HG03135 (cell line): ENCODE measurements at regions not wholly inside any gene's neighbourhood (a gene's known extent, or its start where the extent isn't known, plus 50 kb on each side); places are given as distances from the start of the nearest gene placed in this dataset.
"Not testable (repeated sequence)": the region's sequence is repeated elsewhere in the genome, so short reads cannot be mapped to it uniquely, and the experiment has no call there.

ENCODE experiments used
- ATAC-seq: cut with Tn5 transposase; IDR thresholded peaks from one replicate; pipeline ENCODE4 v1.9.1; 2021; ENCODE audit warnings: mild to moderate bottlenecking, moderate library complexity; ENCODE audit not compliant: unreplicated experiment

- peak; percentile 80 for ATAC-seq
These were observed 159.4 kb downstream of the POTEB start for GRCh38 chr15:21718108-21718507.

GRCh38 chr15:21717661-21718060 lies 159.9 kb downstream of the POTEB start:
- peak; percentile 36 for ATAC-seq

GRCh38 chr15:21705480-21705879 lies 172.1 kb downstream of the POTEB start:
- ATAC-seq: peak; percentile 96

DNA sequence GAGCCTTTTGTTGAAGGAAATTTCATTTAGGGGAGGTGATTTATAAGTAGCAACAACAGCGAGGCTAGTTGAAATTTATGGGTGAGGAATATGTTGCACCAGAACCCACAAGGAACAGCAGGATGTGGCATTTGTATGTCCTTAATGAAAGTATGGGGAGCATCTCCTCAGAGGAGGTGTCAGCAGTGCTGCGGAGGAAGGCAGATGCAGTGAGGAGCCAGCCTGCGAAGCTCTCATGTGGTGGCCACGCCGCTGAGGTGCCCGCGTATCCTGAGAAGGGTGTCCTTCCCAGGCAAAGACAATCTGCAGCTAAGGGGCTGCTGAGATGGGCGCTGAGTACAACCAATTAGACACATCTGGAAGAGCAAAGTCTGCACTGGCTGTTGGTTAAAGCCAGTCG lies 178.9 kb downstream of the POTEB start:
- not testable (repeated sequence) for ATAC-seq

GRCh38 chr15:21695089-21695488 lies 182.4 kb downstream of the POTEB start:
- ATAC-seq: not testable (repeated sequence)

GRCh38 chr15:21692471-21693102 lies 184.9 kb downstream of the POTEB start:
- peak; percentile 75 for ATAC-seq

- ATAC-seq: peak; percentile 83
These were observed 216.6 kb upstream of the POTEB3 start for GRCh38 chr15:21656798-21657397.

DNA sequence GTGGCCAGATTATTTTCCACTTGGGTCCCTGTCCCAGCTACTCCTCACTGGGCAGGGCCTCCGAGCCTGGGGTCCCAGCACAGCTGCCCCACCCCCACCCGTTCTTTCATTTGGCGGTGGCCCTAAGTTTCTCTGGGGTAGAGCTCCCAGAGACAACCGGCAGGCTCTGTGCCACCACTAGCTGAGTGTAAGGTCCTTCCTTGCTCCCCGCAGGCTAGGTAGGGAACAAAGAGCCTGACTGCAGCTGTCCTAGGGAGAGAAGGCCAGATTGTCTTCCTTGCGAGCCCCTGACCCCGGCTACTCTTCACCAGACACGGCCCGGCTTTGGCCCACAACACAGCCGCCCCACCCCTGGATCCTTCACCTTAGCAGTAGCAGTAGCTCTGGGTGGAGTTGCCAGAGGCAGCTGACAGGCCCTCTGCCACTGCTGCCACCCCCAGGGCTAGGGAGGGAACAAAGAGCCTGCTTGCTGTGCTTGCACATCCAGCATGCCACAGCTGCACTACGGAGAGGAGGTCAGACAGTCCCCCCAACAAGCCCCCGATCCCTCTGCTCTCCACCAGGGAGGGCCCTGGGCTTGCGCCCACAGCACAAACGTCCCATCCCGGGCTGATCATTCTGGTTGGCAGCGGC lies 215.9 kb upstream of the POTEB3 start:
- ATAC-seq: peak; percentile 45

DNA sequence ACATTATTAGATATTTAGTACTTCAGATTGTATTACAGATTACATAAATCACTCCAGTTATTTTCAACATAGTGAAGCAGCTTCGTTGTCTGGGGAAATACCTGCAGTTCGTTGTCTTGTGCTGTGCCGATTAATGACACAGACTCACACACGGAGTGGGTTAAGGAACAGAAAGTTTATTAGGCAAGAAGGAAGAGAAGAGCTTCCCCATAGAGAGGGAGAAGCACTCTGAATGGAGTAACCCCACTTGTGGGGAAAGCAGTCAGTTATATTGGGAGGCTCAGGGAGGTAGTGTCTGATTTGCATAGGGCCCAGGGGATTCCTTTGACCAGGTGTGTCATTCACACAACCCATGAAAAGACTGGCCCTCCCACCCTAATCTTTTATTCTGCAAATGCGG lies 213.4 kb upstream of the POTEB3 start:
- ATAC-seq: not testable (repeated sequence)

- ATAC-seq: not testable (repeated sequence)
These were observed 198.5 kb upstream of the POTEB3 start for GRCh38 chr15:21638770-21639169.

DNA sequence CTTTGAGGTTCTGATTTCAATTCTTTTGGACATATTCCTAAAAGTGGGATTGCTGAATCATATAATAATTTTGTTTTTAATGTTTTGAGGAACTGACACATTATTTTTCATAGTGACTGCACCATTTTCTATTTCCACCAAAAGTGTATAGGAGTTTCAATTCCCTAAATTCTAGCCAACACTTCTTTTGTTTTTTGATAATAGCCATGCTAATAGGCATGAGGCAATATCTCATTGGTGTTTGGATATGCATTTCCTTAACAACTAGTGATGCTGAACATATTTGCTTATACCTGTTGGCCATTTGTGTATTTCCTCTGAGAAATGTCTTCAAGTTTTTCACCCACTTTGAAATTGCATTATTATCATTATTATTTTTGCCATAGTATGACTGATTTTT lies 186.4 kb upstream of the POTEB3 start:
- not testable (repeated sequence) for ATAC-seq

GRCh38 chr15:21609223-21609622 lies 168.9 kb upstream of the POTEB3 start:
- ATAC-seq: not testable (repeated sequence)

- ATAC-seq: not testable (repeated sequence)
These were observed 125.1 kb upstream of the POTEB3 start for GRCh38 chr15:21565426-21565825.

DNA sequence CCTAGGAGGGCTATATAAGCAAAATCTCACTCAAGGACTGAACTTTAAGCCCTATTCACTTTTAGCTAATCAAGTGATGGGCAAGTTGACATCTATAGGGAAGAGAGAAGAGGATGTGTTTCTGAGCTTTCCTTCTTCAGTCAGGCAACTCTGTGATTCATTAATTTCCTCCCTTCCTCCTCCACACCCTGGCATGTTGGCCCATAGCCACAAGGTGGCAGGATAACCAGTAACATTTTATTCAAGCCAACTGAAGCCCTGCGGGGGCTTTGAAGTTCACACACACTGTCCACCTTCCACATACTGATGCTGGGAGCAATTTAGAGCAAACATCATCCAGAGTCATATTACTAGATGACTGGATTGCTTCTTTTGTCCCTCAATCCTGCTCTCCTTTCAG lies 111.5 kb upstream of the POTEB3 start:
- peak; percentile 93 for ATAC-seq

- not testable (repeated sequence) for ATAC-seq
These were observed 106.0 kb upstream of the POTEB3 start for GRCh38 chr15:21546182-21546903.

GRCh38 chr15:21532785-21533184 lies 92.5 kb upstream of the POTEB3 start:
- not testable (repeated sequence) for ATAC-seq

DNA sequence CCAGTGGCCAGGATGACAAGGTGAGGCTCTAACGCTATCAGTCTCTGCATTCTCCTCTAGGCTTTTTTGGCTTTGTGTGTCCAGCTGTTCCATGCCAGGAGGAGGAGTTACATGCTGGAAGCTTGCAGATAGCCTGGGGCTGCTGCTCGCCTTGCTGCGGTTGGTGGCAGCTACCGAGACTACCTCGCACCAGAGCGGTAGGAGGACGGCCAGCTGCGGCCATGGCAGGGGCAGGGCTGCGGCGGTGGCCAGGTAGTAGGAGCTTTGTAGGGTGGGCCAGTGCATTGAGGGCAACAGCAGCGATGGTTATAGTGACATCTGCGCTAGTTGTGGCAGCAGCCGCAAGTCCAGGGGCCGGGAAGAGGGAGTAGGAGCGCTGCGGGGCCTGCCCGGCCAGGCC lies 75.9 kb upstream of the POTEB3 start:
- ATAC-seq: not testable (repeated sequence)

DNA sequence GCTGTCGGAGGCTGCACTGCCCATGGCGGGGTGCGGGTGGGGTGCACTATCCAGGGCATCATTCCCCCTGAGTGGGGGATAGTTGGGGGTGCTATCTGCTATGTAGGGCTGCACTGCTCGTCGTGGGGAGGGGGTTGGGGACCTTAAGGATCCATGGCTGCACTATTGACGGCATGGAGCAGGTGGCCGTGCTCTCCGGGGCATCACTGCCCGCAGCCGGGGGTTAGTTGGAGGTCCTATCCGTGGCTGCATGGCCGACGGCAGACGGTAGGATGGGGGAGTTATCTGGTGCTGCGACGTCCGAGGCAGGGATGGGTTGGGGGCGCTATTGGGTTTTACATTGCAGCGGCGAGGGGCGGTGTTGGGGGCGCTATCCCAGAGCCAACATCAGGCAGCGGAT lies 75.0 kb upstream of the POTEB3 start:
- not testable (repeated sequence) for ATAC-seq

GRCh38 chr15:21503021-21503420 lies 62.7 kb upstream of the POTEB3 start:
- not testable (repeated sequence) for ATAC-seq
